Keratinocyte (primary cell): ENCODE measurements at regions not wholly inside any gene's neighbourhood (a gene's known extent, or its start where the extent isn't known, plus 50 kb on each side); places are given as distances from the start of the nearest gene placed in this dataset.

Experiments
- DNase-seq: peaks from one replicate; pipeline ENCODE4 v3.0.0-alpha.2; 2011; ENCODE audit warnings: low read depth, missing footprints, low spot score
- FAIRE-seq: peaks from 2 replicates; lab custom pipeline; 2011; peaks lifted over from hg19 to GRCh38; lab: Jason Lieb, UNC
- H2AFZ ChIP-seq: 2 replicates; pipeline ENCODE4 v1.6.0; 2012; ENCODE audit warnings: low read length, control low read depth, inconsistent platforms; ENCODE audit not compliant: control insufficient read depth
- H3K27ac ChIP-seq: 2 replicates; pipeline ENCODE4 v1.5.1; 2011; ENCODE audit warnings: low read length; ENCODE audit not compliant: control insufficient read depth, insufficient read depth
- H3K27me3 ChIP-seq: 3 replicates; pipeline ENCODE4 v1.6.0; 2011; ENCODE audit warnings: low read length; ENCODE audit not compliant: control insufficient read depth, insufficient read depth; ENCODE audit errors: extremely low read depth
- H3K36me3 ChIP-seq, 2 experiments: 2 replicates in 1 of 2; 3 replicates in 1 of 2; pipeline ENCODE4 v1.5.1; 2011; ENCODE audit warnings: low read length in 2 of 2, mild to moderate bottlenecking in 1 of 2; ENCODE audit not compliant: control insufficient read depth in 2 of 2, insufficient read depth in 2 of 2; ENCODE audit errors: extremely low read depth in 1 of 2
- H3K4me1 ChIP-seq: 3 replicates; pipeline ENCODE4 v1.5.1; 2011; ENCODE audit warnings: low read length; ENCODE audit not compliant: control insufficient read depth, insufficient read depth; ENCODE audit errors: extremely low read depth
- H3K4me2 ChIP-seq: 3 replicates; pipeline ENCODE4 v1.6.0; 2011; ENCODE audit warnings: low read depth, low read length; ENCODE audit not compliant: control insufficient read depth, insufficient read depth; ENCODE audit errors: extremely low read depth
- H3K4me3 ChIP-seq, 3 experiments: fragments of 200-600 bp in 1 of 3; sonication (generic) in 1 of 3; 2 replicates in 2 of 3; 3 replicates in 1 of 3; pipeline ENCODE4 v1.5.1; 2011 to 2016; ENCODE audit warnings: low read length in 3 of 3, mild to moderate bottlenecking in 3 of 3, control low read depth in 2 of 3, inconsistent platforms in 1 of 3, low read depth in 1 of 3, mixed read lengths in 1 of 3, mixed run types in 1 of 3, moderate library complexity in 1 of 3; ENCODE audit not compliant: control insufficient read depth in 2 of 3, insufficient read depth in 2 of 3; ENCODE audit errors: extremely low read depth in 1 of 3
- H3K79me2 ChIP-seq: 2 replicates; pipeline ENCODE4 v1.6.0; 2012; ENCODE audit warnings: low read length; ENCODE audit not compliant: control insufficient read depth, insufficient read depth
- H3K9ac ChIP-seq: 3 replicates; pipeline ENCODE4 v1.6.0; 2011; ENCODE audit warnings: low read length; ENCODE audit not compliant: control insufficient read depth, insufficient read depth; ENCODE audit errors: extremely low read depth
- H3K9me1 ChIP-seq: 3 replicates; pipeline ENCODE4 v1.6.0; 2011; ENCODE audit warnings: low read length; ENCODE audit not compliant: control insufficient read depth, insufficient read depth; ENCODE audit errors: extremely low read depth
- H3K9me3 ChIP-seq: 2 replicates; pipeline ENCODE4 v1.5.1; 2012; ENCODE audit warnings: low read depth, low read length; ENCODE audit not compliant: control insufficient read depth
- H4K20me1 ChIP-seq: 3 replicates; pipeline ENCODE4 v1.6.0; 2011; ENCODE audit warnings: low read length; ENCODE audit not compliant: control insufficient read depth, insufficient read depth; ENCODE audit errors: extremely low read depth
- EZH2 ChIP-seq: IDR thresholded peaks from one replicate; pipeline ENCODE4 v1.6.1; 2012; ENCODE audit warnings: inconsistent platforms, mild to moderate bottlenecking, low read length, moderate library complexity
- dilution Hi-C: fragments of 300-500 bp; cut with MboI; formaldehyde crosslinking; loops from one replicate; pipeline ENCODE4 v1.7.0; 2020; ENCODE audit warnings: low sequenced_read_pairs; ENCODE audit not compliant: extremely low pct_ligation_motif_present
- TF ChIP-seq, protein P1 (sequence below), 3 experiments: IDR thresholded peaks in 1 of 3; conservative IDR thresholded peaks in 1 of 3; optimal IDR thresholded peaks in 1 of 3; 2 replicates in 2 of 3; 3 replicates in 1 of 3; pipeline versions ENCODE3 to v1.5.1; 2011; ENCODE audit warnings: low read length in 3 of 3, mild to moderate bottlenecking in 3 of 3, moderate library complexity in 2 of 3, control low read depth in 1 of 3, inconsistent platforms in 1 of 3; ENCODE audit not compliant: insufficient read depth in 2 of 3; ENCODE audit errors: extremely low read depth in 1 of 3

DNA sequence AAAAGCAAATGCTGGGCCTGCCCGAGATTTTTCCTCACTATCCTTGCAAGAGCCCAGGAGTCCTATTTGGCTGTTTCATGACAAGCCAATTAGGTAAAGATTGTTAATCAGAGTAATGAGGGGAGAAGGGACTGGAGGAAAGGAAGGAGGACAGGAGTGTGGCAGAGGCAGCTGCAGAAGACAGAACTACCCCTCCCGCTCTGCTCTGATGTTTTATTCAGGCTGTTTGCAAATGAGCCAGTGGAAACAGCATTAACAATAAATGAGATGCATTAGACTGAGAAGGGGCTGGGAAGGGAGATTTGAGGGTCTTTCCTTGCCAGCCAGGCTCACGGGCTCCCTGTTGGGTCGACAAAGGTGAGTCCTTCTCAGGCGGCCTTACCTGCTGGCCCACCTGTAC is 421.0 kb upstream of the CCDC196 start:
- FAIRE-seq, result no peak
- Histone ChIP-seq H3K9me1 (no peaks in the 10 kb centered on the region), H3K79me2 (no peaks in the 10 kb centered on the region), H3K9me3 (no peaks in the 10 kb centered on the region), H3K4me2 (no peak overlapping the region), H3K27me3 (no peaks in the 10 kb centered on the region), H3K4me1 (peaks cover 2% of the 10 kb centered on the region), H2AFZ (no peak overlapping the region), H3K36me3 (no peaks in the 10 kb centered on the region), H3K9ac (no peak overlapping the region), H4K20me1 (no peaks in the 10 kb centered on the region), H3K27ac (no peak overlapping the region), H3K4me3 (no peak overlapping the region)
- TF ChIP-seq, protein P1, sequence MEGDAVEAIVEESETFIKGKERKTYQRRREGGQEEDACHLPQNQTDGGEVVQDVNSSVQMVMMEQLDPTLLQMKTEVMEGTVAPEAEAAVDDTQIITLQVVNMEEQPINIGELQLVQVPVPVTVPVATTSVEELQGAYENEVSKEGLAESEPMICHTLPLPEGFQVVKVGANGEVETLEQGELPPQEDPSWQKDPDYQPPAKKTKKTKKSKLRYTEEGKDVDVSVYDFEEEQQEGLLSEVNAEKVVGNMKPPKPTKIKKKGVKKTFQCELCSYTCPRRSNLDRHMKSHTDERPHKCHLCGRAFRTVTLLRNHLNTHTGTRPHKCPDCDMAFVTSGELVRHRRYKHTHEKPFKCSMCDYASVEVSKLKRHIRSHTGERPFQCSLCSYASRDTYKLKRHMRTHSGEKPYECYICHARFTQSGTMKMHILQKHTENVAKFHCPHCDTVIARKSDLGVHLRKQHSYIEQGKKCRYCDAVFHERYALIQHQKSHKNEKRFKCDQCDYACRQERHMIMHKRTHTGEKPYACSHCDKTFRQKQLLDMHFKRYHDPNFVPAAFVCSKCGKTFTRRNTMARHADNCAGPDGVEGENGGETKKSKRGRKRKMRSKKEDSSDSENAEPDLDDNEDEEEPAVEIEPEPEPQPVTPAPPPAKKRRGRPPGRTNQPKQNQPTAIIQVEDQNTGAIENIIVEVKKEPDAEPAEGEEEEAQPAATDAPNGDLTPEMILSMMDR (optimal IDR thresholded peaks at IDR 0.05 in 1 of 3, IDR thresholded peaks at IDR 0.05 in 1 of 3, conservative IDR thresholded peaks at IDR 0.05 in 1 of 3; ENCODE audit: extremely low read depth in 1 of 3, insufficient read depth in 2 of 3, low read length in 3 of 3), result no peak
- TF ChIP-seq EZH2, result no peak
- no peak for DNase-seq
- dilution Hi-C loops, result no loop called here

DNA sequence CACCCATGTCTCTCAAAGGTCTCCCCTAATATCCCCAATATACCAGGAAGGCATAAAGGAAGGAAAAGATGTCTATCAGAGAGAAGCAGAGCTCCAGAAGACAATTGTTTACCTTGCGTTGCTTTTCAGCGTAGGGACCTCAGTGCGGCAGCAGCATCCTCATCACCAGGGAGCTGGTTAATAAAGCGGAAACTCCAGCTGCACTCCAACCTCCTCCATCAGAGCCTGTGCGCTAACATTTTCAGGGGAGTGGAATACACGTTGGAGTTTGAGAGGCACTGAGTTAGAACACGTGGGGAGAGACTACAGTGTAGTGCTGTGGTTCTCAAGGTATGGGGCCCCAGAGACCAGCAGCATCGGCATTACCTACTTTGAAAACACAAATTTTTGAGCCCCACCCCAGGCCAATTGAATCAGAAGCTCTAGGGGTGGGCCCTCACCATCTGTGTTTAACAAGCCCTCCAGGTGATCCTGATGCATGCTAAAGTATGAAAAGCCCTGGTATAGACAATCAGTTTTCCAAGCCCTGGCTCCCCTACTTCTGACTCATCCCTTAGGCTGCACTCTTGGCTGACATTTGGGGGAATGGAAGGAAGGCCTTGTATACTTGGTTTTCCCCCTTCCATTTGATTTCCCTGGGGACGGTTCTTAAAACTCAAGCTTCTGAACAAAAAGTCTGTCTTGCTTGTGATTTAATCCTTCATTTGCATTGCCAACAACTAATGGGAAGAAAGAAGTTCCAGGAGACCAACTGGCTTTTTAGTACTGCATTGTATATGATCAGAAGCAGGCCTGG is 419.0 kb upstream of the CCDC196 start:
- H3K27me3 ChIP-seq, result no peaks in the 10 kb centered on the region

More for the DNA sequence above, 419.0 kb upstream of the CCDC196 start:
- Histone ChIP-seq H4K20me1 (no peaks in the 10 kb centered on the region), H3K4me1 (peaks cover 2% of the 10 kb centered on the region), H3K9me3 (no peaks in the 10 kb centered on the region), H2AFZ (no peak overlapping the region), H3K79me2 (no peaks in the 10 kb centered on the region), H3K4me2 (no peak overlapping the region), H3K9ac (no peak overlapping the region), H3K27ac (no peak overlapping the region), H3K4me3 (no peak overlapping the region), H3K36me3 (no peaks in the 10 kb centered on the region), H3K9me1 (no peaks in the 10 kb centered on the region)
- no peak for FAIRE-seq
- TF ChIP-seq, protein P1 (optimal IDR thresholded peaks at IDR 0.05 in 1 of 3, IDR thresholded peaks at IDR 0.05 in 1 of 3, conservative IDR thresholded peaks at IDR 0.05 in 1 of 3; ENCODE audit: extremely low read depth in 1 of 3, insufficient read depth in 2 of 3, low read length in 3 of 3), result no peak
- no peak for TF ChIP-seq EZH2
- DNase-seq, result no peak
- dilution Hi-C loops, result no loop called here
